ENCODE measurements at regions not wholly inside any gene's neighbourhood (a gene's known extent, or its start where the extent isn't known, plus 50 kb on each side); places are given as distances from the start of the nearest gene placed in this dataset.

DNA sequence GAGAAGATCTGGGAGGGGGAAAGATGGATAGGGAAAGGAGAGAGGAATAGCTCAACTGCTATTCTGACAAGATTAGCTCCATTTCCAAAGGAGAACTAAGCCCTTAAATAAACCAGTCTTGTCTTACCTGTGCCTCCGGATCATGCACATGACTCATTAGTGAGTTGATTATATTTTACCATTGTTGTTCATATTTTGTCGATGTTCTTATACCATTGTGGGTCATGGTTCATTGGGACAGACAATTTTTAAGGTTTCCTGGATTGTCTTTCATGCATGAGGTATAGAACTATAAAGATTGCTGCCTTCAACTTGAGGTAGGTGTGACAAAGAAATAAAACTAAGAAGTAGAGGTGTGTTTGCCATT lies 243.0 kb upstream of the ATP2B1 start:
- ChIA-PET CTCF (interaction anchor here (0.9 to 2.9 kb wide), 2 partner anchors 9 to 909 kb away, joined by 3 to 10 read pairs; no protein-coding TSS in a partner anchor), POLR2A (no interaction called here)
- no peak for DNase-seq (ENCODE audit: low read depth)
- no peaks in the 10 kb centered on the region for H3K36me3 ChIP-seq (ENCODE audit: control insufficient read depth, insufficient read depth, low read length)
- TF ChIP-seq, protein P1, sequence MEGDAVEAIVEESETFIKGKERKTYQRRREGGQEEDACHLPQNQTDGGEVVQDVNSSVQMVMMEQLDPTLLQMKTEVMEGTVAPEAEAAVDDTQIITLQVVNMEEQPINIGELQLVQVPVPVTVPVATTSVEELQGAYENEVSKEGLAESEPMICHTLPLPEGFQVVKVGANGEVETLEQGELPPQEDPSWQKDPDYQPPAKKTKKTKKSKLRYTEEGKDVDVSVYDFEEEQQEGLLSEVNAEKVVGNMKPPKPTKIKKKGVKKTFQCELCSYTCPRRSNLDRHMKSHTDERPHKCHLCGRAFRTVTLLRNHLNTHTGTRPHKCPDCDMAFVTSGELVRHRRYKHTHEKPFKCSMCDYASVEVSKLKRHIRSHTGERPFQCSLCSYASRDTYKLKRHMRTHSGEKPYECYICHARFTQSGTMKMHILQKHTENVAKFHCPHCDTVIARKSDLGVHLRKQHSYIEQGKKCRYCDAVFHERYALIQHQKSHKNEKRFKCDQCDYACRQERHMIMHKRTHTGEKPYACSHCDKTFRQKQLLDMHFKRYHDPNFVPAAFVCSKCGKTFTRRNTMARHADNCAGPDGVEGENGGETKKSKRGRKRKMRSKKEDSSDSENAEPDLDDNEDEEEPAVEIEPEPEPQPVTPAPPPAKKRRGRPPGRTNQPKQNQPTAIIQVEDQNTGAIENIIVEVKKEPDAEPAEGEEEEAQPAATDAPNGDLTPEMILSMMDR (IDR thresholded peaks at IDR 0.05; ENCODE audit: insufficient read depth, low read depth, low read length), result no peak
- H3K4me3 ChIP-seq (ENCODE audit: low read depth, low read length), result no peak overlapping the region
- no peaks in the 10 kb centered on the region for H3K27me3 ChIP-seq (ENCODE audit: control insufficient read depth, insufficient read depth, low read length)

- TF ChIP-seq, protein P1 (IDR thresholded peaks at IDR 0.05; ENCODE audit: insufficient read depth, low read depth, low read length), result no peak
- CTCF ChIA-PET, result interaction anchor here (0.9 to 2.9 kb wide), 3 partner anchors 10 to 910 kb away, joined by 3 to 10 read pairs (median 4); no protein-coding TSS in a partner anchor
- POLR2A ChIA-PET, result no interaction called here
- no peak for DNase-seq (ENCODE audit: low read depth)
- no peak overlapping the region for H3K4me3 ChIP-seq (ENCODE audit: low read depth, low read length)
- H3K36me3 ChIP-seq (ENCODE audit: control insufficient read depth, insufficient read depth, low read length), result no peaks in the 10 kb centered on the region
- no peaks in the 10 kb centered on the region for H3K27me3 ChIP-seq (ENCODE audit: control insufficient read depth, insufficient read depth, low read length)
Measured at GRCh38 chr12:89951050-89951693, 242.5 kb upstream of the ATP2B1 start.

DNA sequence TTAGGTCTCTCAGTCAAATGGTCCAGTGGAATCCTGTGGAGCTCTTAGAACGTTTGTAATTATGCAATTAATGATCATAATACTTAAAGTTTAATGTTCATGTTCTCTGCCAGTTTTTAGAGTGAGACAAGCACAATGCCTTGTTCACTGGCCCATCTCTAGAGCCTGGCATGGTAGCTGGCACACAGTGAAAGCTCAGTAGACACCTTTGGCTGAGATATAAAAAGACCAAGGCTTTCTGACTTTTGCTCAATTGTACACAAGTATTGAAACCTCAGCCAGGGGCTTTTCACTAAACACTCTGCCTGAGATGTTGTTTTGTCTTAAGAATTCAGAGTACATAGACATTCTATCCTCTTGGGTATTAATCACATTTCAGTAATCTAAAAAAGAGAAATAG lies 241.8 kb upstream of the ATP2B1 start:
- ChIA-PET POLR2A (no interaction called here), CTCF (interaction anchor here (1.0 to 2.9 kb wide), 2 partner anchors 10 to 241 kb away, joined by 4 to 10 read pairs; no protein-coding TSS in a partner anchor)
- TF ChIP-seq, protein P1 (IDR thresholded peaks at IDR 0.05; ENCODE audit: insufficient read depth, low read depth, low read length), result no peak
- H3K36me3 ChIP-seq (ENCODE audit: control insufficient read depth, insufficient read depth, low read length), result no peaks in the 10 kb centered on the region
- DNase-seq (ENCODE audit: low read depth), result no peak
- no peak overlapping the region for H3K4me3 ChIP-seq (ENCODE audit: low read depth, low read length)
- no peaks in the 10 kb centered on the region for H3K27me3 ChIP-seq (ENCODE audit: control insufficient read depth, insufficient read depth, low read length)

DNA sequence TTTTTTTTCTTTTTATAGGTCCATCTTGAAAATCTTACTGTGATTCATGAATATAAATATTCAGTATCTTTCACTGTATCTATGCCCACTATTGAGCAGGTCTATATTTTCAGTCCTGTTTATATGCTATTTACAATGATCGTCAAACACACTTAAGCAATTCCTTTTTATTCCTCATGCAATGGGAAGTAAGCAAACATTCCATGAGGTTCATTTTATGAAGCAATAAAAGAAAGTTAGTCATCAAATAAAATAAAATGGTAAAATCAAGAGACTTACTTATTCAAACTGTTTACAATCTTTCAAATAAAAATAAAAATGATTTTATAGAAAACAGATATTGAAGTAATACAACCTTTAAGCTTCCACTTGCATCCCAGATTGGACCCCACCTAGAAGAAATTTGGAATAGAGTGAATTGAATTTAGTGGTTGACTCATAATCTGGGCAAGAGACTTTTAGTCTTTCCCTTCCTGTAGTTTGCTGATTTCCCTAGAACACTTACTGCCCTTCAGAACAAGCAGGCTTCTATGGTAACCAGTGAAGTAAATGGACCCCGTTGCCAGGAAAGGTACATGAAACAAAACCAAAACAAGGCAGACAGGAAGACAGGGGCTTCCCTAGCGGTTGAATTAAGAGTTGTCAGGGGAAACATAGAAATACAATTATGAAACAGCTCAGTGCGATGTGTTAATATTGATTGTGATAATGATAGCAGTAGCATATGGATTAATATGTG lies 241.0 kb upstream of the ATP2B1 start:
- DNase-seq (ENCODE audit: low read depth), result peak; percentile 96
- H3K27me3 ChIP-seq (ENCODE audit: control insufficient read depth, insufficient read depth, low read length), result no peaks in the 10 kb centered on the region
- CTCF ChIA-PET, result interaction anchor here (0.9 to 2.9 kb wide), 3 partner anchors 11 to 240 kb away, joined by 4 to 10 read pairs (median 7); no protein-coding TSS in a partner anchor
- no peak overlapping the region for H3K4me3 ChIP-seq (ENCODE audit: low read depth, low read length)
- H3K36me3 ChIP-seq (ENCODE audit: control insufficient read depth, insufficient read depth, low read length), result no peaks in the 10 kb centered on the region
- POLR2A ChIA-PET, result no interaction called here
- TF ChIP-seq, protein P1 (IDR thresholded peaks at IDR 0.05; ENCODE audit: insufficient read depth, low read depth, low read length), result peak; percentile 21; the same call in 1 of the 2 replicates

Data from BJ (cell line).